ENCODE measurements at regions not wholly inside any gene's neighbourhood (a gene's known extent, or its start where the extent isn't known, plus 50 kb on each side); places are given as distances from the start of the nearest gene placed in this dataset.

DNA sequence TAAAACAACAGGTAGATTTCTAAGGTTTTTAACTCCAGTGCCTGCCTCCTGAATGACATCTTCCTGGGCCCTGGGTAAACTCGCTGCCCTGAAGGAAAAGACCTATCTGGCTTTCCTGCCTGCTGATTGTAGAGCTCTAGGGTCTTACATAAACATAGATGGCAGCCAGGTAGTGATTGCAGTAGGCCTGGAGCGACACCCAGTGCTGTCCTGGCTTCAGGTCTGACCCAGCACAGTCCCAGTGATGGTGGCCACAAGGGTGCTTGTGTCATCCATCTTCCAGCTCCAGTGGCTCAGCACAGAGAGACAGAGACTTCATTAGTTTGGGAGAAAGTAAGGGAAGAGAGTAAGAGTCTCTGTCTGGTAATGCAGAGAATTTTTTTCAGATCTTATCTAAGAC, 542.9 kb upstream of the IMPG1 start:
- DNase-seq (ENCODE audit: low read depth): no peak
- H3K4me3 ChIP-seq (ENCODE audit: low read depth, low read length): no peak overlapping the region
- TF ChIP-seq, protein P1, sequence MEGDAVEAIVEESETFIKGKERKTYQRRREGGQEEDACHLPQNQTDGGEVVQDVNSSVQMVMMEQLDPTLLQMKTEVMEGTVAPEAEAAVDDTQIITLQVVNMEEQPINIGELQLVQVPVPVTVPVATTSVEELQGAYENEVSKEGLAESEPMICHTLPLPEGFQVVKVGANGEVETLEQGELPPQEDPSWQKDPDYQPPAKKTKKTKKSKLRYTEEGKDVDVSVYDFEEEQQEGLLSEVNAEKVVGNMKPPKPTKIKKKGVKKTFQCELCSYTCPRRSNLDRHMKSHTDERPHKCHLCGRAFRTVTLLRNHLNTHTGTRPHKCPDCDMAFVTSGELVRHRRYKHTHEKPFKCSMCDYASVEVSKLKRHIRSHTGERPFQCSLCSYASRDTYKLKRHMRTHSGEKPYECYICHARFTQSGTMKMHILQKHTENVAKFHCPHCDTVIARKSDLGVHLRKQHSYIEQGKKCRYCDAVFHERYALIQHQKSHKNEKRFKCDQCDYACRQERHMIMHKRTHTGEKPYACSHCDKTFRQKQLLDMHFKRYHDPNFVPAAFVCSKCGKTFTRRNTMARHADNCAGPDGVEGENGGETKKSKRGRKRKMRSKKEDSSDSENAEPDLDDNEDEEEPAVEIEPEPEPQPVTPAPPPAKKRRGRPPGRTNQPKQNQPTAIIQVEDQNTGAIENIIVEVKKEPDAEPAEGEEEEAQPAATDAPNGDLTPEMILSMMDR (IDR thresholded peaks at IDR 0.05; ENCODE audit: low read depth, low read length, missing control alignments): no peak

DNA sequence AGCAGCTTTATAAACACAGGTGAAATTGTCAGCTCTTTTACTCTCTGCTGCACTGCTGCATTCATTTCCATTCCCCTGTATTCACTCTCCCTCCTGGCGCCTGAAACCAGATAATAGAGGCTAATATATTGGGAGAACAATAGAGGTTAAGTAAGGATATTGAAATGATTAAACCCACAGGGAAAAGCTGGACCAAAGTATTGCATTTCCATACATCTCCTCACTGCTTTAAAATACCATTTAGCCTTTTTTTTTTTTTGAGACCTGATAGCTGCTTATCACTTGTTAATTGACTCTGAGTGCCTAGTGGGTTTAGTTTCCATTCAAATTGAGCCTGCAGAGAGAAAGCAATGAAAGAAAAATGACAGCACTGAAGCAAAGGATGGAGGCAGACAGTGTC, 540.5 kb upstream of the IMPG1 start:
- TF ChIP-seq, protein P1 (IDR thresholded peaks at IDR 0.05; ENCODE audit: low read depth, low read length, missing control alignments): no peak
- H3K4me3 ChIP-seq (ENCODE audit: low read depth, low read length): no peak overlapping the region
- DNase-seq (ENCODE audit: low read depth): no peak

DNA sequence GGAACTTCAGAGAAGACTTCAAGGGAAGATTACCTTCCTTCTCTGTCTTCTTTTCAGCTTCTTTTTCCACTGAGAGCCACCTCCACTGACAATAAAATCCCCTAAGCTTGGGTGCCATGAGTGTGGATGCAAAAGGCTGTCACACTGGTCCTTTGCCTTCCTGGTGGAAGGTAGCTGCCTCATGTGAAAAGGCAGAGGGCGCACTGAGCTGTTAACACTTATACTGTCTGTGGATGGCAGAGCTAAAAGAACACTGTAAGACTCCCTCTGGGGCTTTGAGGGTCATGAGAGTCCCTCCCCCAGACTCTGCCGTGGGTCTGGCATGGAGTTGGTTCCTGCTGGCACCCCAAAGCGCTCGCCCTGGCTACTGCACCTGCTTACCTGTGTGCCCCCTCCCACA, 536.7 kb upstream of the IMPG1 start:
- H3K4me3 ChIP-seq (ENCODE audit: low read depth, low read length): no peak overlapping the region
- TF ChIP-seq, protein P1 (IDR thresholded peaks at IDR 0.05; ENCODE audit: low read depth, low read length, missing control alignments): no peak
- DNase-seq (ENCODE audit: low read depth): no peak

DNA sequence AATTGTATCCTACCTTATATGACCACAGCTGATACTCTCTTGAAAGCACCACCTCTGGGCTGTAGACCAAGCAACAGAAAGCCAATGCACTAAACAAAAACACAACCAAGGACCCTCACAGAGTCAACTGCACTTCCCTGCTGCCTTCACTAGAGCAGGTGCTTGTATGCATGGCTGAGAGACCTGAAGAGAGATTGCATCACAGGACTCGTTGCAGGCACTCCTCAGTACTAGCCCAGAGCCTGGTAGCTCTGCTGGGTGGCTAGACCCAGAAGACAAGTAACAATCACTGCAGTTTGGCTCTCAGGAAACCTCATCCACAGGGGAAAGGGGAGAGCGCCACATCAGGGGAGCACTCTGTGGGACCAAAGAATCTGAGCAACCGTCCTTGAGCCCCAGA, 521.6 kb upstream of the IMPG1 start:
- no peak overlapping the region for H3K4me3 ChIP-seq (ENCODE audit: low read depth, low read length)
- TF ChIP-seq, protein P1 (IDR thresholded peaks at IDR 0.05; ENCODE audit: low read depth, low read length, missing control alignments): no peak
- no peak for DNase-seq (ENCODE audit: low read depth)

DNA sequence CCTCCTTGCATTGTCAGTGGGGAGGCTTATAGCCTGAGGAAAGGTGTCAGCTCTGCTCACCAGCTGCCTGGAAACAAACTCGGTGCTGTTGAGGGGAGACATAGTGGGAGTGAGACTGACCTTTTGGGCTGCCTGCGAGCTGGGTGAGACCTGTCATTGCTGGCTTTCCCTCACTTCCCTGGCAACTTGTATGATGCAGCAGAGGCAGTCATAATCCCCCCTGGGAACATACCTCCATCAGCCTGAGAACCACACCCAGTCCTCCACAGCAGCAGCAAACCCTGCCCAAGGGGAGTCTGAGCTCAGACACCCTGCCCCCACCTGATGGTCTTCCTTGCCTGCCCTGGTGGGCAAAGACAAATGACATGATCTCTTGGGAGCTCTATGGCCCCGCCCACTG, 521.2 kb upstream of the IMPG1 start:
- TF ChIP-seq, protein P1 (IDR thresholded peaks at IDR 0.05; ENCODE audit: low read depth, low read length, missing control alignments): no peak
- no peak overlapping the region for H3K4me3 ChIP-seq (ENCODE audit: low read depth, low read length)
- no peak for DNase-seq (ENCODE audit: low read depth)

DNA sequence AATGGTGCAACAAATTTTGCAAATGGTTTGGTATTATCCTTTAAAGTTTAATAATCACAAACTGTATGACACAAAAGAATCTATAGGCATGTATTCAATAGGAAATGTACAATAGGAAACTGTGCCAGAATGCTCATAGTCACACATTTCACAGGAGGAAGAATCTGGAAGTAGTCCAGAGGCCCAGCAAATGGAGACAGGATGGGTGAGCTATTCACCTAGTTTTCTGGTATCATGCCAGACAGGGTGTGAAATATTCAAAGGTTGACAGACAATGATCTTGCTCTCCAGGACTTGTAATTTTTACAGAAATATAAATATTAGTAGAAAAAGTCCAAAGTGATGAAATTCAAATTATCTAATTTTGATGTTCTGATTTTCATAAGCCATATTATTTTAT, 520.1 kb upstream of the IMPG1 start:
- DNase-seq (ENCODE audit: low read depth): no peak
- TF ChIP-seq, protein P1 (IDR thresholded peaks at IDR 0.05; ENCODE audit: low read depth, low read length, missing control alignments): no peak
- H3K4me3 ChIP-seq (ENCODE audit: low read depth, low read length): no peak overlapping the region

DNA sequence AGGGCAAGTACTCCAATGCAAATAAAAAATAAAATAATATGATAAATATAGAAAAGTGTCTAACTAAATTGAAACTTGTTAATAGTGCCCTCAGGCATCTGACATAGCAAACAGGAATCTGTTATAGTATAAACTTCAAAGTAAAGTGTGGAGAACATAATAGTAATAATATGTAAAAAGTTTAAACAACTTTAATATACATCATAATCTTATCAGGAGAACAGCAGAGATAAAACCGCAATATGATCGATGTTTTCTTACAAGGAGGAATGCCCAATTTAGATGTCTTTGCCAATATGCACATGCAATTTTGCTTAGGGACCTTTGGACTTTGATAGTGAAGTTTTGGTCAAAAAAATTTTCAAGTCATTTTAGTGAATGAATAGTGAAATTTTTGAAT, 514.8 kb upstream of the IMPG1 start:
- no peak for DNase-seq (ENCODE audit: low read depth)
- TF ChIP-seq, protein P1 (IDR thresholded peaks at IDR 0.05; ENCODE audit: low read depth, low read length, missing control alignments): no peak
- no peak overlapping the region for H3K4me3 ChIP-seq (ENCODE audit: low read depth, low read length)
